ENCODE measurements at regions not wholly inside any gene's neighbourhood (a gene's known extent, or its start where the extent isn't known, plus 50 kb on each side); places are given as distances from the start of the nearest gene placed in this dataset.

DNA sequence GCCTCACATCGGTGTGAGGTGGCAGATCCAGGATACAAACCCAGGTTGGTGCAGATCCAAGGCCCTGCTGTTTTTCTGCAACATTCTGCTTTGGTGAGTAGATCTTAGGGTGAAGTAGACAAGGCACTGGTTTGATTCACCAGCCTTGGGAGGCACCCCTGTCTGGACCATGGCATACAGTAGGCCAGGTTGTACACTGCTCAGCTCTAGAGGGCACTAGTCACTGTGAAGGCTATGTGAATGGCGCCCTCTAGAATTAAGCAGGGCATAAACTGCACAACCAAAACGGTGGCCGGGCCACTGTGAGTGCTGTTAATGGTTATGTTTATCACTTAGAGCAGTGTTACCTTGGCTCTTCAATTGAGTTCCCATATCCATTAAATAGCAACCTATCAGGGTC lies 280.6 kb upstream of the PWP1 start (continued):
- TF ChIP-seq, protein P1, sequence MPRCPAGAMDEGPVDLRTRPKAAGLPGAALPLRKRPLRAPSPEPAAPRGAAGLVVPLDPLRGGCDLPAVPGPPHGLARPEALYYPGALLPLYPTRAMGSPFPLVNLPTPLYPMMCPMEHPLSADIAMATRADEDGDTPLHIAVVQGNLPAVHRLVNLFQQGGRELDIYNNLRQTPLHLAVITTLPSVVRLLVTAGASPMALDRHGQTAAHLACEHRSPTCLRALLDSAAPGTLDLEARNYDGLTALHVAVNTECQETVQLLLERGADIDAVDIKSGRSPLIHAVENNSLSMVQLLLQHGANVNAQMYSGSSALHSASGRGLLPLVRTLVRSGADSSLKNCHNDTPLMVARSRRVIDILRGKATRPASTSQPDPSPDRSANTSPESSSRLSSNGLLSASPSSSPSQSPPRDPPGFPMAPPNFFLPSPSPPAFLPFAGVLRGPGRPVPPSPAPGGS (CRISPR knock-in tag; IDR thresholded peaks at IDR 0.05): no peak
- 0 out of 2 replicates have a peak, but pooled peaks have one; percentile 7 for TF ChIP-seq FOSL2 (CRISPR knock-in tag; IDR thresholded peaks at IDR 0.05)
- TF ChIP-seq ZNF788 (CRISPR knock-in tag; IDR thresholded peaks at IDR 0.05; ENCODE audit: borderline replicate concordance): no peak

DNA sequence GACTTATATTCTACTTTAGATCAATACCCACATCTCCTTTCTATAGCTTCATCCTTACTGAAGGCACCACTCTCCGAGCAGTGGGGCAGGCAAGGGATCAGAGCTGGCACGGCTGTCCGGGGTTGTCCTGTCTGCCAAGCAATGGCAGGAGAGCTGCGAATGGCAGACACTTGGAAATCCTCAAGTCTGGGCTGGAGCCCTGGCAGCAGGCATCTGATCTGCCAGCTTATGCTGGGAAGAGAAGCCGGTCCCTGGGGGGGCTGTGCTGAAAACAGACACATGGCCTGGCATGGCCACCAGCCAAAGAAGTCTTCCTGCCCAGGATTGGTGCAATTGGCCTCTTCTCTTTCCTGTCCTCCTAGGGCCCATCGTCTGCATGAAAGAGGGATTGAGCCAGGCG lies 280.2 kb upstream of the PWP1 start:
- no peak for ATAC-seq
- CTCF ChIA-PET (ENCODE audit: low intra/inter-chr PET ratio, low total read pairs): interaction anchor here (1.2 to 2.1 kb wide), 3 partner anchors 202 to 274 kb away, joined by 3 to 13 read pairs (median 7); no protein-coding TSS in a partner anchor
- no peaks in the 10 kb centered on the region; a peak in 1 of 5 replicates for H3K27me3 ChIP-seq (ENCODE audit: control insufficient read depth in 1 of 2, insufficient read depth in 2 of 2, low read length in 2 of 2)
- no peak for TF ChIP-seq ZNF17 (CRISPR knock-in tag; IDR thresholded peaks at IDR 0.05)
- TF ChIP-seq FIP1L1 (IDR thresholded peaks at IDR 0.05; ENCODE audit: borderline replicate concordance, insufficient read depth, low read depth, low read length): no peak
- TF ChIP-seq, protein P2, sequence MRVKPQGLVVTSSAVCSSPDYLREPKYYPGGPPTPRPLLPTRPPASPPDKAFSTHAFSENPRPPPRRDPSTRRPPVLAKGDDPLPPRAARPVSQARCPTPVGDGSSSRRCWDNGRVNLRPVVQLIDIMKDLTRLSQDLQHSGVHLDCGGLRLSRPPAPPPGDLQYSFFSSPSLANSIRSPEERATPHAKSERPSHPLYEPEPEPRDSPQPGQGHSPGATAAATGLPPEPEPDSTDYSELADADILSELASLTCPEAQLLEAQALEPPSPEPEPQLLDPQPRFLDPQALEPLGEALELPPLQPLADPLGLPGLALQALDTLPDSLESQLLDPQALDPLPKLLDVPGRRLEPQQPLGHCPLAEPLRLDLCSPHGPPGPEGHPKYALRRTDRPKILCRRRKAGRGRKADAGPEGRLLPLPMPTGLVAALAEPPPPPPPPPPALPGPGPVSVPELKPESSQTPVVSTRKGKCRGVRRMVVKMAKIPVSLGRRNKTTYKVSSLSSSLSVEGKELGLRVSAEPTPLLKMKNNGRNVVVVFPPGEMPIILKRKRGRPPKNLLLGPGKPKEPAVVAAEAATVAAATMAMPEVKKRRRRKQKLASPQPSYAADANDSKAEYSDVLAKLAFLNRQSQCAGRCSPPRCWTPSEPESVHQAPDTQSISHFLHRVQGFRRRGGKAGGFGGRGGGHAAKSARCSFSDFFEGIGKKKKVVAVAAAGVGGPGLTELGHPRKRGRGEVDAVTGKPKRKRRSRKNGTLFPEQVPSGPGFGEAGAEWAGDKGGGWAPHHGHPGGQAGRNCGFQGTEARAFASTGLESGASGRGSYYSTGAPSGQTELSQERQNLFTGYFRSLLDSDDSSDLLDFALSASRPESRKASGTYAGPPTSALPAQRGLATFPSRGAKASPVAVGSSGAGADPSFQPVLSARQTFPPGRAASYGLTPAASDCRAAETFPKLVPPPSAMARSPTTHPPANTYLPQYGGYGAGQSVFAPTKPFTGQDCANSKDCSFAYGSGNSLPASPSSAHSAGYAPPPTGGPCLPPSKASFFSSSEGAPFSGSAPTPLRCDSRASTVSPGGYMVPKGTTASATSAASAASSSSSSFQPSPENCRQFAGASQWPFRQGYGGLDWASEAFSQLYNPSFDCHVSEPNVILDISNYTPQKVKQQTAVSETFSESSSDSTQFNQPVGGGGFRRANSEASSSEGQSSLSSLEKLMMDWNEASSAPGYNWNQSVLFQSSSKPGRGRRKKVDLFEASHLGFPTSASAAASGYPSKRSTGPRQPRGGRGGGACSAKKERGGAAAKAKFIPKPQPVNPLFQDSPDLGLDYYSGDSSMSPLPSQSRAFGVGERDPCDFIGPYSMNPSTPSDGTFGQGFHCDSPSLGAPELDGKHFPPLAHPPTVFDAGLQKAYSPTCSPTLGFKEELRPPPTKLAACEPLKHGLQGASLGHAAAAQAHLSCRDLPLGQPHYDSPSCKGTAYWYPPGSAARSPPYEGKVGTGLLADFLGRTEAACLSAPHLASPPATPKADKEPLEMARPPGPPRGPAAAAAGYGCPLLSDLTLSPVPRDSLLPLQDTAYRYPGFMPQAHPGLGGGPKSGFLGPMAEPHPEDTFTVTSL (CRISPR knock-in tag; IDR thresholded peaks at IDR 0.05; ENCODE audit: borderline replicate concordance): no peak
- no peak for TF ChIP-seq CAMTA2 (CRISPR knock-in tag; IDR thresholded peaks at IDR 0.05; ENCODE audit: borderline replicate concordance)
- TF ChIP-seq NBN (conservative IDR thresholded peaks at IDR 0.05): no peak
- no peak for TF ChIP-seq KLF6 (CRISPR knock-in tag; IDR thresholded peaks at IDR 0.05)
- no peak for TF ChIP-seq JUN (CRISPR knock-in tag; IDR thresholded peaks at IDR 0.05)
- TF ChIP-seq MED13 (CRISPR knock-in tag; IDR thresholded peaks at IDR 0.05): no peak
- TF ChIP-seq ZNF775 (CRISPR knock-in tag; IDR thresholded peaks at IDR 0.05; ENCODE audit: borderline replicate concordance): no peak
- TF ChIP-seq ZNF572 (CRISPR knock-in tag; IDR thresholded peaks at IDR 0.05): no peak
- no peak for TF ChIP-seq NR1H2 (CRISPR knock-in tag; IDR thresholded peaks at IDR 0.05; ENCODE audit: borderline replicate concordance, low read depth)
- TF ChIP-seq, protein P3, sequence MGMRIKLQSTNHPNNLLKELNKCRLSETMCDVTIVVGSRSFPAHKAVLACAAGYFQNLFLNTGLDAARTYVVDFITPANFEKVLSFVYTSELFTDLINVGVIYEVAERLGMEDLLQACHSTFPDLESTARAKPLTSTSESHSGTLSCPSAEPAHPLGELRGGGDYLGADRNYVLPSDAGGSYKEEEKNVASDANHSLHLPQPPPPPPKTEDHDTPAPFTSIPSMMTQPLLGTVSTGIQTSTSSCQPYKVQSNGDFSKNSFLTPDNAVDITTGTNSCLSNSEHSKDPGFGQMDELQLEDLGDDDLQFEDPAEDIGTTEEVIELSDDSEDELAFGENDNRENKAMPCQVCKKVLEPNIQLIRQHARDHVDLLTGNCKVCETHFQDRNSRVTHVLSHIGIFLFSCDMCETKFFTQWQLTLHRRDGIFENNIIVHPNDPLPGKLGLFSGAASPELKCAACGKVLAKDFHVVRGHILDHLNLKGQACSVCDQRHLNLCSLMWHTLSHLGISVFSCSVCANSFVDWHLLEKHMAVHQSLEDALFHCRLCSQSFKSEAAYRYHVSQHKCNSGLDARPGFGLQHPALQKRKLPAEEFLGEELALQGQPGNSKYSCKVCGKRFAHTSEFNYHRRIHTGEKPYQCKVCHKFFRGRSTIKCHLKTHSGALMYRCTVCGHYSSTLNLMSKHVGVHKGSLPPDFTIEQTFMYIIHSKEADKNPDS (CRISPR knock-in tag; IDR thresholded peaks at IDR 0.05): no peak

More for the DNA sequence above, 280.2 kb upstream of the PWP1 start:
- Histone ChIP-seq H3K4me1 (ENCODE audit: insufficient read depth, low read length) (peaks cover 10% of the 10 kb centered on the region), H4K20me1 (ENCODE audit: insufficient read depth, low read length) (no peaks in the 10 kb centered on the region; the same call in 1 of the 2 replicates), H3K9ac (ENCODE audit: insufficient read depth, low read depth, low read length) (no peak overlapping the region), H2AFZ (ENCODE audit: low read length) (no peak overlapping the region), H3K79me2 (ENCODE audit: insufficient read depth, low read length) (no peaks in the 10 kb centered on the region), H3K36me3 (replicated peaks in 1 of 2; ENCODE audit: control insufficient read depth in 1 of 2, insufficient read depth in 2 of 2, low read length in 2 of 2) (no peaks in the 10 kb centered on the region), H3K27ac (ENCODE audit: extremely low read length, insufficient read depth, low read length) (no peak overlapping the region), H3K4me3 (replicated peaks in 1 of 3; ENCODE audit: insufficient read depth in 1 of 3, low read depth in 2 of 3, low read length in 3 of 3) (no peak overlapping the region), H3K4me2 (ENCODE audit: low read depth, low read length) (no peak overlapping the region), H3K9me3 (ENCODE audit: low read length) (no peaks in the 10 kb centered on the region)
- WGBS (ENCODE audit: low lambda C conversion rate): 62% methylated on average over 7 of the region's 7 CpGs
- no TSS peak for BruUV-seq (replicated peaks)
- in situ Hi-C loops (cut with HindIII; ENCODE audit: extremely low pct_ligation_motif_present, low pct_unique_long_range_greater_than_20kb) (loop anchor here (10.0 kb wide), 1 partner anchor 199 kb away; no protein-coding TSS in a partner anchor), intact Hi-C loops (cut with micrococcal nuclease; ENCODE audit: unreplicated experiment) (loop anchor here (1.0 kb wide), 1 partner anchor 202 kb away; no protein-coding TSS in a partner anchor)
- FAIRE-seq (no peak), DNase-seq (ENCODE audit: low spot score) (no peak)
- POLR2A ChIA-PET: no interaction called here
